CD4-positive, alpha-beta T cell (primary cell): ENCODE measurements at regions not wholly inside any gene's neighbourhood (a gene's known extent, or its start where the extent isn't known, plus 50 kb on each side); places are given as distances from the start of the nearest gene placed in this dataset.

Experiments
- ATAC-seq: fragments of 200-7000 bp; cut with Tn5 transposase; one replicate; pipeline ENCODE4 v1.10.0; 2022; ENCODE audit warnings: mild to moderate bottlenecking; ENCODE audit not compliant: poor library complexity
- CTCF ChIA-PET: fragments of 350-600 bp; sonication (Branson Sonifier 250); formaldehyde crosslinking; loops from one replicate; lab custom pipeline; 2021; ENCODE audit warnings: antibody characterized with exemption, inconsistent platforms; lab: Charles Lee
- POLR2A ChIA-PET: fragments of 350-600 bp; sonication (Branson Sonifier 250); formaldehyde crosslinking; loops from one replicate; lab custom pipeline; 2021; ENCODE audit warnings: antibody characterized with exemption, inconsistent platforms; lab: Charles Lee
- DNase-seq, 14 experiments: peaks; one replicate each; pipeline ENCODE4 v3.0.0-alpha.2; 2013 to 2020; ENCODE audit warnings: mixed read lengths in 2 of 14
- H3K27ac ChIP-seq, 2 donors: one replicate each; pipeline versions ENCODE4 v1.5.1 to v1.7.0; 2013; ENCODE audit warnings: low read length in 2 of 2, low read depth in 1 of 2, mild to moderate bottlenecking in 1 of 2
- H3K27me3 ChIP-seq, 2 experiments: 1 replicate in 1 of 2; 2 replicates in 1 of 2; pipeline versions ENCODE4 v1.6.1 to v1.7.0; 2013; ENCODE audit warnings: low read length in 2 of 2, control low read depth in 1 of 2, mild to moderate bottlenecking in 1 of 2, moderate library complexity in 1 of 2; ENCODE audit not compliant: insufficient read depth in 2 of 2, control insufficient read depth in 1 of 2
- H3K36me3 ChIP-seq: one replicate; pipeline ENCODE4 v1.6.1; 2013; ENCODE audit warnings: low read length, control low read depth; ENCODE audit not compliant: insufficient read depth
- H3K4me1 ChIP-seq: one replicate; pipeline ENCODE4 v1.6.1; 2013; ENCODE audit warnings: low read length, control low read depth; ENCODE audit not compliant: insufficient read depth
- H3K4me3 ChIP-seq: one replicate; pipeline ENCODE4 v1.5.1; 2013; ENCODE audit warnings: mild to moderate bottlenecking, low read length, moderate library complexity
- H3K9me3 ChIP-seq, 2 experiments: 1 replicate in 1 of 2; 2 replicates in 1 of 2; pipeline versions ENCODE4 v1.6.1 to v1.7.0; 2013; ENCODE audit warnings: low read length in 2 of 2, mild to moderate bottlenecking in 2 of 2, control low read depth in 1 of 2, moderate library complexity in 1 of 2; ENCODE audit not compliant: control insufficient read depth in 1 of 2, insufficient read depth in 1 of 2
- H3K27ac Mint-ChIP-seq: one replicate; pipeline ENCODE4 v1.8.0; 2020; ENCODE audit warnings: mixed read lengths
- H3K27me3 Mint-ChIP-seq: one replicate; pipeline ENCODE4 v1.8.0; 2021; ENCODE audit warnings: mixed read lengths
- H3K36me3 Mint-ChIP-seq: one replicate; pipeline ENCODE4 v1.8.0; 2021; ENCODE audit warnings: low read depth, mixed read lengths
- H3K4me1 Mint-ChIP-seq: one replicate; pipeline ENCODE4 v1.8.0; 2021; ENCODE audit warnings: low read depth, mixed read lengths
- H3K4me3 Mint-ChIP-seq: one replicate; pipeline ENCODE4 v1.8.0; 2020; ENCODE audit warnings: mild to moderate bottlenecking, mixed read lengths
- H3K9me3 Mint-ChIP-seq: one replicate; pipeline ENCODE4 v1.8.0; 2020; ENCODE audit warnings: mixed read lengths
- CTCF ChIP-seq: fragments of 200-600 bp; IDR thresholded peaks from one replicate; pipeline ENCODE4 v1.8.0; 2022; ENCODE audit warnings: antibody characterized with exemption, mild to moderate bottlenecking
- intact Hi-C, 2 experiments: fragments of 100-400 bp; cut with DNase I in 1 of 2; cut with micrococcal nuclease in 1 of 2; formaldehyde crosslinking; loops; one replicate each; pipeline versions ENCODE4 v1.15.1 to v1.9.0; 2023 to 2025; cut with DNase I, micrococcal nuclease

DNA sequence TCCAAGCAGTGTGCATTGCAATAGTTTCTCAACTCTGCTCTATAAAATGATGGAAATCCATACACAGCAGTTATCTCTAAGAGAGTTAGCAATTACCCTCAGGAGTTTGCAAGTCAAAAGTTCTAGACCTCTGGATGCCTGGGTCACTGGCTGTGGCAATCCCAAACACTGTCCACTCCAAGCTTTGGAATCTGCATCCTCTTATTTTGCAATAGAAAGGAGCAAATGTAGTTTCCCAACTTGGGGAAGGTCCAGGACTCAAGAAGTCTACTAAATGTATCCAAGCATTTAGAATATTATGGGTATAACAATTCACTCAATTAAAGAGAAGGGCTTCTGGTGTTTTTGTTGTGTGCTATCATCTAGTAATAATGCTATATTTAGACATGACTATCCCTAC lies 131.3 kb upstream of the NRP1 start:
- Mint-ChIP-seq H3K4me1 (no peaks in the 10 kb centered on the region), H3K27me3 (no peaks in the 10 kb centered on the region), H3K9me3 (no peaks in the 10 kb centered on the region), H3K36me3 (no peaks in the 10 kb centered on the region), H3K27ac (no peak overlapping the region), H3K4me3 (no peak overlapping the region)
- ChIA-PET CTCF (no interaction called here), POLR2A (interaction anchor here (0.6 kb wide), 1 partner anchor 55 kb away, joined by 3 read pairs; no protein-coding TSS in a partner anchor)
- intact Hi-C loops = no loop called here
- Histone ChIP-seq H3K36me3 (no peaks in the 10 kb centered on the region), H3K27me3 (no peaks in the 10 kb centered on the region), H3K9me3 (no peaks in the 10 kb centered on the region), H3K4me1 (no peaks in the 10 kb centered on the region), H3K27ac (no peak overlapping the region), H3K4me3 (no peak overlapping the region)
- no peak for TF ChIP-seq CTCF
- ATAC-seq = no peak
- no peak for DNase-seq

DNA sequence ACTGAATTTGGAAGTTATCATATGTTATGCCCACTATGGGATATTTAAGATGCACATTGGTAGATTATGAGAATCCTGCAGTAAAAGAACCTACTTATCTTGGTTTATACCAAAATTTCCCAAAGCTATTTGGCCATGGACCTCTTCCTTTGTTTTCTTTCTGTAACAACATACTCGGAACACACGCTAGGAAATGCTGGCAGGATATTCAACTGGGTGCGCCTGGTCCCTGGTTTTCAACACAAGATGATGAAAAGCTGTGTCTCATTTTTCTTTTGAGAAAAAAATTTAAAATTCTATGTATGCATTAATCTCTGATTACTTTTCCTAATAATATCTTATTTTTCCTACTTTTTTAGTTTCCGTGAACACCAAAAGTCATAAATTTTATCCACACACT lies 128.5 kb upstream of the NRP1 start:
- H3K9me3 Mint-ChIP-seq = no peaks in the 10 kb centered on the region
- intact Hi-C loops = no loop called here
- no peaks in the 10 kb centered on the region for H3K4me1 ChIP-seq
- no peak overlapping the region for H3K27ac ChIP-seq
- POLR2A ChIA-PET = no interaction called here
- H3K27me3 Mint-ChIP-seq = no peaks in the 10 kb centered on the region
- no peak overlapping the region for H3K27ac Mint-ChIP-seq
- DNase-seq (no peak), ATAC-seq (no peak)
- no peaks in the 10 kb centered on the region for H3K36me3 Mint-ChIP-seq
- no peaks in the 10 kb centered on the region for H3K9me3 ChIP-seq
- no peaks in the 10 kb centered on the region for H3K27me3 ChIP-seq
- no peaks in the 10 kb centered on the region for H3K36me3 ChIP-seq
- no peaks in the 10 kb centered on the region for H3K4me1 Mint-ChIP-seq
- no peak overlapping the region for H3K4me3 Mint-ChIP-seq
- H3K4me3 ChIP-seq = no peak overlapping the region
- no peak for TF ChIP-seq CTCF
- CTCF ChIA-PET = no interaction called here

DNA sequence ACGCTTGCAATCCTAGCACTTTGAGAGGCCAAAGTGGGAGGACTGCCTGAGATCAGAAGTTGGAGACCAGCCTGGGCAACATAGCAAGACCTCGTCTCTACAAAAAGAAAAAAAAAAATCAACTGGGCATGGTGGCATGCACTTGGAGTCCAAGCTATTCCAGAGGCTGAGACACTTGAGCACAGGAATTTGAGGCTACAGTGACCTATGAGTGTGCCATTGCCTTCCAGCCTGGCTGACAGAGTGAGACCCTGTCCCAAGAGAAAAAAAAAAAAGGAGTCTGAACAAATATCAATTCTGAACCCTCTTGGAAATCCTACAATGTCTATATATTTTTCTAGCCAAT lies 126.8 kb upstream of the NRP1 start:
- ATAC-seq (no peak), DNase-seq (no peak)
- POLR2A ChIA-PET = no interaction called here
- Mint-ChIP-seq H3K4me3 (no peak overlapping the region), H3K27me3 (no peaks in the 10 kb centered on the region), H3K36me3 (no peaks in the 10 kb centered on the region), H3K4me1 (no peaks in the 10 kb centered on the region), H3K9me3 (no peaks in the 10 kb centered on the region), H3K27ac (no peak overlapping the region)
- Histone ChIP-seq H3K4me3 (no peak overlapping the region), H3K27me3 (no peaks in the 10 kb centered on the region), H3K36me3 (no peaks in the 10 kb centered on the region), H3K4me1 (no peaks in the 10 kb centered on the region), H3K9me3 (no peaks in the 10 kb centered on the region), H3K27ac (no peak overlapping the region)
- TF ChIP-seq CTCF = no peak
- intact Hi-C loops = no loop called here
- CTCF ChIA-PET = no interaction called here
